ENCODE measurements at regions not wholly inside any gene's neighbourhood (a gene's known extent, or its start where the extent isn't known, plus 50 kb on each side); places are given as distances from the start of the nearest gene placed in this dataset.

- DNase-seq (ENCODE audit: extremely low read depth, low read depth, low spot score), result no peak
Measured at GRCh38 chr7:25994433-25994994, 157.5 kb upstream of the NFE2L3 start.

- DNase-seq (ENCODE audit: extremely low read depth, low read depth, low spot score), result no peak
Measured at GRCh38 chr7:25995216-25995615, 156.8 kb upstream of the NFE2L3 start.

- DNase-seq (ENCODE audit: extremely low read depth, low read depth, low spot score), result no peak
Measured at GRCh38 chr7:25996006-25996408, 156.0 kb upstream of the NFE2L3 start.

GRCh38 chr7:25998499-25998898 lies 153.5 kb upstream of the NFE2L3 start:
- DNase-seq (ENCODE audit: extremely low read depth, low read depth, low spot score), result no peak

GRCh38 chr7:26000841-26001240 lies 151.2 kb upstream of the NFE2L3 start:
- no peak for DNase-seq (ENCODE audit: extremely low read depth, low read depth, low spot score)

- no peak for DNase-seq (ENCODE audit: extremely low read depth, low read depth, low spot score)
Measured at GRCh38 chr7:26001662-26002244, 150.2 kb upstream of the NFE2L3 start.

GRCh38 chr7:26005683-26006410 lies 146.2 kb upstream of the NFE2L3 start:
- DNase-seq (ENCODE audit: extremely low read depth, low read depth, low spot score), result no peak

- DNase-seq (ENCODE audit: extremely low read depth, low read depth, low spot score), result no peak
Measured at GRCh38 chr7:26006426-26006825, 145.6 kb upstream of the NFE2L3 start.

- no peak for DNase-seq (ENCODE audit: extremely low read depth, low read depth, low spot score)
Measured at GRCh38 chr7:26007510-26007909, 144.5 kb upstream of the NFE2L3 start.

GRCh38 chr7:26008428-26008827 lies 143.6 kb upstream of the NFE2L3 start:
- DNase-seq (ENCODE audit: extremely low read depth, low read depth, low spot score), result no peak

- no peak for DNase-seq (ENCODE audit: extremely low read depth, low read depth, low spot score)
Measured at GRCh38 chr7:26011039-26011696, 140.8 kb upstream of the NFE2L3 start.

GRCh38 chr7:26013551-26014083 lies 138.4 kb upstream of the NFE2L3 start:
- DNase-seq (ENCODE audit: extremely low read depth, low read depth, low spot score), result no peak

GRCh38 chr7:26022982-26023381 lies 129.0 kb upstream of the NFE2L3 start:
- DNase-seq (ENCODE audit: extremely low read depth, low read depth, low spot score), result no peak

- no peak for DNase-seq (ENCODE audit: extremely low read depth, low read depth, low spot score)
Measured at GRCh38 chr7:26029911-26030310, 122.1 kb upstream of the NFE2L3 start.

- no peak for DNase-seq (ENCODE audit: extremely low read depth, low read depth, low spot score)
Measured at GRCh38 chr7:26034391-26034790, 117.6 kb upstream of the NFE2L3 start.

GRCh38 chr7:26035552-26035951 lies 116.4 kb upstream of the NFE2L3 start:
- no peak for DNase-seq (ENCODE audit: extremely low read depth, low read depth, low spot score)

GRCh38 chr7:26036092-26036491 lies 115.9 kb upstream of the NFE2L3 start:
- DNase-seq (ENCODE audit: extremely low read depth, low read depth, low spot score), result no peak

GRCh38 chr7:26038201-26038990 lies 113.6 kb upstream of the NFE2L3 start:
- no peak for DNase-seq (ENCODE audit: extremely low read depth, low read depth, low spot score)

- DNase-seq (ENCODE audit: extremely low read depth, low read depth, low spot score), result no peak
Measured at GRCh38 chr7:26040085-26040484, 111.9 kb upstream of the NFE2L3 start.

GRCh38 chr7:26042237-26042636 lies 109.8 kb upstream of the NFE2L3 start:
- DNase-seq (ENCODE audit: extremely low read depth, low read depth, low spot score), result no peak

GRCh38 chr7:26043801-26044200 lies 108.2 kb upstream of the NFE2L3 start:
- no peak for DNase-seq (ENCODE audit: extremely low read depth, low read depth, low spot score)
